DND-41 (cell line): ENCODE measurements at regions not wholly inside any gene's neighbourhood (a gene's known extent, or its start where the extent isn't known, plus 50 kb on each side); places are given as distances from the start of the nearest gene placed in this dataset.

ENCODE experiments used
- CTCF ChIP-seq: IDR thresholded peaks from 2 replicates; pipeline ENCODE4 v1.5.1; 2012; ENCODE audit warnings: borderline replicate concordance, low read length, moderate library complexity, mild to moderate bottlenecking; ENCODE audit not compliant: poor library complexity, severe bottlenecking; ENCODE audit errors: extremely low read depth
- EZH2 ChIP-seq: IDR thresholded peaks from 3 replicates; pipeline ENCODE4 v1.6.1; 2012; ENCODE audit warnings: borderline replicate concordance, low read depth, mild to moderate bottlenecking, moderate library complexity, low read length, inconsistent platforms; ENCODE audit not compliant: severe bottlenecking

- TF ChIP-seq CTCF (no peak), EZH2 (no peak)
Observed at GRCh38 chr2:195590199-195590860, 66.7 kb upstream of the SLC39A10 start.
